ENCODE measurements at regions not wholly inside any gene's neighbourhood (a gene's known extent, or its start where the extent isn't known, plus 50 kb on each side); places are given as distances from the start of the nearest gene placed in this dataset.

DNA sequence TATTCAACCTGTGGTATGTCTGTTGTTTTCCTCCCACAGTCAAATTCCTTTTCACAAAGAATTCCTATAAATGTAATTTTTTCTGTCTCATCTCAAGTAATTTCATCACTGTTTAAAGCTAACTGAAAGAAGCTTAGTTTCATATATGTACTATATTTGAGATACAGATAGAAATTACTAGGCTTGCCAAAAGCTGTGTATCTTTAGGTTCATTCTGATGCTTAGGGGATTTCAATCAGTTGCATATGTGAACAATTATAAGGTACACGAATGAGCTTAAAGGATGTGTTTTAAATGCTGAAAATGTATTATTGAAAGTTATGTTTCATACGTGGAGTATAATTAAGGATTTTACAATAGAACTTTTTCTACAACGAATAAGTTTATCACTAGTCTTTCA, 59.2 kb upstream of the DSG1 start:
- H3K27ac Mint-ChIP-seq (ENCODE audit: unreplicated experiment), result no peak overlapping the region
- H3K9me3 Mint-ChIP-seq (ENCODE audit: low read depth), result no peaks in the 10 kb centered on the region

DNA sequence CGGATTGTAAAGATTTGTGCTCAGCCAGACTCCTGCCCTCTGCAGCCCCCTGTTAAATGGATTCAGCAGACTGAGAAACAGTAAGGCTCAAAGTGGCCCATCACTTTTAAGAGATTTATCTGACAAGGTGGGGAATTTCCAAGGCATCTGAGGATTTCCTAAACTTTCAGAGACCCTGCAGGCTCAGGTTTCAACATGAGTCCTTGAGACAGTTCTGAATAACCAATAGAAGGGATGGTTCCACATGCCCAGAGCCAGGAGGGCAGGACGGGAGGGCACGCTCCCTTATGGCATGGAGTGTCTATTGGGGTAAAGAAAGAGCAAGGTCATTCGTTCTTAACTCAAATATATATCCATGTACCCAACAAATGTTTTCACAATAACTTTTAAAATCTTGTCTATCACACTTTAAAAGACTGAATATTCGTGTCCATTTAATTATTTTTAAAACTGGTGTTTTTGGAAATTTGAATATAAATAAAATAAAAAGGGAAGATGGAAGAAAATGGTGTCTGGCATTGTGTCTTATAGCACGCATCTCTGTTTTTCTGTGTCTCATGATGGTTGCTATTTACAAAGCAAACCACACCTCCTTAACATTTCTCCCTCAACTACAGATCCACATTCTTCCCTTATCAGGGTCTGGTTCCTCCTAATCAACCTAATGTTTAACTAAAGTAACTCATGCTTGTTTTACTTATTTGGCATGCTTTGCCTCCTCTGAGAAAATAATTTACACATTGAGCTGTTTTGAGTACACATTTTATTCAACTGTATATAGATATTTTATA, 56.0 kb upstream of the DSG1 start:
- Mint-ChIP-seq H3K27ac (ENCODE audit: unreplicated experiment) (no peak overlapping the region), H3K4me3 (ENCODE audit: unreplicated experiment) (no peak overlapping the region), H3K27me3 (ENCODE audit: low read depth) (peaks cover 8% of the 10 kb centered on the region), H3K36me3 (ENCODE audit: low read depth) (no peaks in the 10 kb centered on the region), H3K9me3 (ENCODE audit: low read depth) (no peaks in the 10 kb centered on the region), H3K4me1 (ENCODE audit: low read depth) (no peaks in the 10 kb centered on the region)
- DNase-seq (ENCODE audit: low spot score), result no peak
- TF ChIP-seq, protein P1, sequence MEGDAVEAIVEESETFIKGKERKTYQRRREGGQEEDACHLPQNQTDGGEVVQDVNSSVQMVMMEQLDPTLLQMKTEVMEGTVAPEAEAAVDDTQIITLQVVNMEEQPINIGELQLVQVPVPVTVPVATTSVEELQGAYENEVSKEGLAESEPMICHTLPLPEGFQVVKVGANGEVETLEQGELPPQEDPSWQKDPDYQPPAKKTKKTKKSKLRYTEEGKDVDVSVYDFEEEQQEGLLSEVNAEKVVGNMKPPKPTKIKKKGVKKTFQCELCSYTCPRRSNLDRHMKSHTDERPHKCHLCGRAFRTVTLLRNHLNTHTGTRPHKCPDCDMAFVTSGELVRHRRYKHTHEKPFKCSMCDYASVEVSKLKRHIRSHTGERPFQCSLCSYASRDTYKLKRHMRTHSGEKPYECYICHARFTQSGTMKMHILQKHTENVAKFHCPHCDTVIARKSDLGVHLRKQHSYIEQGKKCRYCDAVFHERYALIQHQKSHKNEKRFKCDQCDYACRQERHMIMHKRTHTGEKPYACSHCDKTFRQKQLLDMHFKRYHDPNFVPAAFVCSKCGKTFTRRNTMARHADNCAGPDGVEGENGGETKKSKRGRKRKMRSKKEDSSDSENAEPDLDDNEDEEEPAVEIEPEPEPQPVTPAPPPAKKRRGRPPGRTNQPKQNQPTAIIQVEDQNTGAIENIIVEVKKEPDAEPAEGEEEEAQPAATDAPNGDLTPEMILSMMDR (IDR thresholded peaks at IDR 0.05), result no peak

More for the DNA sequence above, 59.2 kb upstream of the DSG1 start:
- TF ChIP-seq, protein P1 (IDR thresholded peaks at IDR 0.05), result no peak
- no peak for DNase-seq (ENCODE audit: low spot score)
- Mint-ChIP-seq H3K4me3 (ENCODE audit: unreplicated experiment) (no peak overlapping the region), H3K36me3 (ENCODE audit: low read depth) (no peaks in the 10 kb centered on the region), H3K4me1 (ENCODE audit: low read depth) (peaks cover 4% of the 10 kb centered on the region), H3K27me3 (ENCODE audit: low read depth) (peaks cover 10% of the 10 kb centered on the region)

DNA sequence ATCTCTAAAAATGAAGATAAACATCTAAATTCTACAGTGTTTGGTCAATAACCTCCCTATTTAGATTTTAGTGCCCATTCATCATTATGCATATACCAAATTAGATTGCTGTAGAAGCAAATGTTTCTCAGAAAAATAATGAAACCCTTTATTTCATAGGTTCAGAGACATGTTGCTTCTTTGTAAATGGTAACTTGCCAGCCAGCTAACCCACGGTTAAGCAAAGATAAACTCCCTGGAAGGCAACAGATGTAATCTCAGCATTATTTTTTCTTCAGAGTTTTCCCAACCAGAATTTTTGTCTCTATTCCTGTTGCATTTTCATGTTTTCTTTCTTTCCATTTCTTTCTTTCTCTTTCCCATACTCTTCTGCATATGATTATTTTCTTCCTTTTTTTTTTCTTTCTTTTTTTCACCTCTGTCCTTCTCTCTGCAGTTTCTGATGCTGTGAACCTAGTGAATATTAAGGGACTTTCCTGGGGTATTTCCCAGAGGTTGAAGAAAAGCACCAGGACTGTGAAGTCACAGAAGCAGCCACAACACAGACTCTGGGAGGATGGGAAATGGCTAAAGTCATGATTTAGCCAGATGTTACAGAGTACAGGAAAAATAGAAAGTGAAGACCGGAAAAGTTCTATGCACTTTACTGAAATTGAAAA, 50.0 kb upstream of the DSG1 start:
- no peak overlapping the region for H3K27ac Mint-ChIP-seq (ENCODE audit: unreplicated experiment)
- TF ChIP-seq, protein P1 (IDR thresholded peaks at IDR 0.05), result no peak
- peaks cover 16% of the 10 kb centered on the region for H3K4me1 Mint-ChIP-seq (ENCODE audit: low read depth)
- H3K36me3 Mint-ChIP-seq (ENCODE audit: low read depth), result no peaks in the 10 kb centered on the region
- no peak overlapping the region for H3K4me3 Mint-ChIP-seq (ENCODE audit: unreplicated experiment)
- H3K9me3 Mint-ChIP-seq (ENCODE audit: low read depth), result no peaks in the 10 kb centered on the region
- no peak for DNase-seq (ENCODE audit: low spot score)
- H3K27me3 Mint-ChIP-seq (ENCODE audit: low read depth), result peaks cover 5% of the 10 kb centered on the region

All from chondrocyte (in vitro differentiated cells).